Islet of Langerhans (tissue), 1 donor: ENCODE measurements at regions not wholly inside any gene's neighbourhood (a gene's known extent, or its start where the extent isn't known, plus 50 kb on each side); places are given as distances from the start of the nearest gene placed in this dataset.

Source experiments
- FAIRE-seq: peaks from one replicate; lab custom pipeline; 2011; peaks lifted over from hg19 to GRCh38; lab: Jason Lieb, UNC

GRCh38 chr1:165025805-165026204 is 330.7 kb downstream of the LMX1A start:
- no peak for FAIRE-seq

- no peak for FAIRE-seq
These were observed 341.8 kb downstream of the LMX1A start for GRCh38 chr1:165014753-165015152.

- no peak for FAIRE-seq
These were observed 344.5 kb downstream of the LMX1A start for GRCh38 chr1:165011991-165012531.

- no peak for FAIRE-seq
These were observed 345.3 kb downstream of the LMX1A start for GRCh38 chr1:165011186-165011585.

GRCh38 chr1:165010418-165011070 is 346.0 kb downstream of the LMX1A start:
- FAIRE-seq: no peak

GRCh38 chr1:165006831-165007230 is 349.7 kb downstream of the LMX1A start:
- no peak for FAIRE-seq

- FAIRE-seq: no peak
These were observed 357.4 kb downstream of the LMX1A start for GRCh38 chr1:164999146-164999545.

- FAIRE-seq: no peak
These were observed 364.7 kb downstream of the LMX1A start for GRCh38 chr1:164991763-164992314.

- no peak for FAIRE-seq
These were observed 373.4 kb downstream of the LMX1A start for GRCh38 chr1:164983023-164983650.

GRCh38 chr1:164982545-164982944 is 374.0 kb downstream of the LMX1A start:
- FAIRE-seq: no peak

GRCh38 chr1:164977561-164977960 is 379.0 kb downstream of the LMX1A start:
- no peak for FAIRE-seq

- no peak for FAIRE-seq
These were observed 384.5 kb downstream of the LMX1A start for GRCh38 chr1:164971921-164972415.

GRCh38 chr1:164971391-164971790 is 385.1 kb downstream of the LMX1A start:
- no peak for FAIRE-seq

GRCh38 chr1:164969253-164969652 is 387.3 kb downstream of the LMX1A start:
- no peak for FAIRE-seq

GRCh38 chr1:164967300-164967699 is 389.2 kb downstream of the LMX1A start:
- no peak for FAIRE-seq

- no peak for FAIRE-seq
These were observed 394.8 kb downstream of the LMX1A start for GRCh38 chr1:164961715-164962114.

- FAIRE-seq: no peak
These were observed 397.3 kb downstream of the LMX1A start for GRCh38 chr1:164958982-164959768.

GRCh38 chr1:164953815-164954214 is 394.8 kb downstream of the PBX1 start:
- no peak for FAIRE-seq

GRCh38 chr1:164953098-164953497 is 394.1 kb downstream of the PBX1 start:
- no peak for FAIRE-seq

GRCh38 chr1:164951508-164951907 is 392.5 kb downstream of the PBX1 start:
- no peak for FAIRE-seq

- no peak for FAIRE-seq
These were observed 391.6 kb downstream of the PBX1 start for GRCh38 chr1:164950541-164950986.

- FAIRE-seq: no peak
These were observed 390.9 kb downstream of the PBX1 start for GRCh38 chr1:164949771-164950471.
